ENCODE measurements at regions not wholly inside any gene's neighbourhood (a gene's known extent, or its start where the extent isn't known, plus 50 kb on each side); places are given as distances from the start of the nearest gene placed in this dataset.

GRCh38 chr3:161851941-161852566 is 355.4 kb downstream of the OTOL1 start:
- no peak overlapping the region for H3K4me3 ChIP-seq (ENCODE audit: low read depth, low read length)
- DNase-seq (ENCODE audit: low read depth): peak; percentile 18
- TF ChIP-seq CTCF (IDR thresholded peaks at IDR 0.05; ENCODE audit: control insufficient read depth, extremely low read depth, insufficient read depth): peak; percentile 99

GRCh38 chr3:161852744-161853143 is 356.1 kb downstream of the OTOL1 start:
- no peak for DNase-seq (ENCODE audit: low read depth)
- TF ChIP-seq CTCF (IDR thresholded peaks at IDR 0.05; ENCODE audit: control insufficient read depth, extremely low read depth, insufficient read depth): no peak

GRCh38 chr3:161854232-161854771 is 357.7 kb downstream of the OTOL1 start:
- H3K4me3 ChIP-seq (ENCODE audit: low read depth, low read length): no peak overlapping the region
- TF ChIP-seq CTCF (IDR thresholded peaks at IDR 0.05; ENCODE audit: control insufficient read depth, extremely low read depth, insufficient read depth): peak; percentile 41; the same call in 1 of the 2 replicates
- no peak for DNase-seq (ENCODE audit: low read depth)

More at GRCh38 chr3:161852744-161853143, 356.1 kb downstream of the OTOL1 start:
- no peak overlapping the region for H3K4me3 ChIP-seq (ENCODE audit: low read depth, low read length)

- TF ChIP-seq CTCF (IDR thresholded peaks at IDR 0.05; ENCODE audit: control insufficient read depth, extremely low read depth, insufficient read depth): no peak
- H3K4me3 ChIP-seq (ENCODE audit: low read depth, low read length): no peak overlapping the region
- DNase-seq (ENCODE audit: low read depth): no peak
These were observed 362.4 kb downstream of the OTOL1 start for GRCh38 chr3:161859057-161859456.

DNA sequence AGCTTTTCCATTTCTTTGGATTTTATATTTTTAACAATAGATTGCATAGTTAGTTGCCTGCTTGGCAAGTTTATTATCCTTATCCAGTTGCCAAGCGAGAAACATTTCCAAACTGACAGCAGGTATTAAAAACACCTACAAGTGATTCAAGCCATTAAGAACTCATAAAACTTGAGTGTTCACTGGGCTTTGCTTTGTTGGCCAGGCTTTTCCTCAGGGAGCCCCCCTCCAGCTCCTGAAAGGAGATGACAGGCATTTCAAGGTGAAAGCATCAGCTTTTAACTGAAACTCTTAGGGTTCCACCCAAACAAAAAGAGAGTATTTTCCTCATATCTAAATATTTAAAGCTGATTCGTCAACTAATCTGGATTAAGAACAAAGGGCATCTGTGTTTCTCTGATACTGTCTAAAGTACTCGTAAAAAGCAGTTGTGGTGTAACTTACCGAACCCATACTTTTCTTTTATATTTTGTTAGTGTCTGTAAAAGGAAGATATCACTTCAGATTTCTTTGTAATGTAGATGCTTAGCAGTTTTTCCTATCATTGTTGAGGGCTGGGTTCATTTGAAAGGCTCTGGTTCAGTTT is 363.4 kb downstream of the OTOL1 start:
- no peak overlapping the region for H3K4me3 ChIP-seq (ENCODE audit: low read depth, low read length)
- no peak for TF ChIP-seq CTCF (IDR thresholded peaks at IDR 0.05; ENCODE audit: control insufficient read depth, extremely low read depth, insufficient read depth)
- no peak for DNase-seq (ENCODE audit: low read depth)

DNA sequence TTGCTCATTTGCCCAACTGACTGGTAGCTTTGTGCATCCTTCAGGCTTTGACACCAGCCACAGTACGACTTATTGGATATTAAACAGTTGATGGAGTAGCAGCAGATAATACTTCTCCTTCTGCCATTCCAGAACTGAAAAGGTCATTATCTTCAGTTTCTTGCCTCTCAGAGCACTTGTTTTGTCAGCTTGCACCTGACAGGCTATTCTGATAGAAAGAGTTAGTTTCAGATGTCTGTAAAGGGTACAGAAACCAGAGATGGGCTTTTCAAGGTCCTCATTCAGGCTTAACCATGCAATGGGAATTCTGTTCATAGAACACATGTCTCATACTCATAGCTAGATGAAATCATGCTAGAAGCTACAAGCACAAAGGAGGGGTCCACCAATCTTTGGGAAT is 367.2 kb downstream of the OTOL1 start:
- DNase-seq (ENCODE audit: low read depth): no peak
- no peak overlapping the region for H3K4me3 ChIP-seq (ENCODE audit: low read depth, low read length)
- no peak for TF ChIP-seq CTCF (IDR thresholded peaks at IDR 0.05; ENCODE audit: control insufficient read depth, extremely low read depth, insufficient read depth)

Data from LNCaP clone FGC (cell line).